Keratinocyte (primary cell): ENCODE measurements at regions not wholly inside any gene's neighbourhood (a gene's known extent, or its start where the extent isn't known, plus 50 kb on each side); places are given as distances from the start of the nearest gene placed in this dataset.

Source experiments
- DNase-seq: peaks from one replicate; pipeline ENCODE4 v3.0.0-alpha.2; 2011; ENCODE audit warnings: low read depth, missing footprints, low spot score
- FAIRE-seq: peaks from 2 replicates; lab custom pipeline; 2011; peaks lifted over from hg19 to GRCh38; lab: Jason Lieb, UNC
- H2AFZ ChIP-seq: 2 replicates; pipeline ENCODE4 v1.6.0; 2012; ENCODE audit warnings: low read length, control low read depth, inconsistent platforms; ENCODE audit not compliant: control insufficient read depth
- H3K27ac ChIP-seq: 2 replicates; pipeline ENCODE4 v1.5.1; 2011; ENCODE audit warnings: low read length; ENCODE audit not compliant: control insufficient read depth, insufficient read depth
- H3K27me3 ChIP-seq: 3 replicates; pipeline ENCODE4 v1.6.0; 2011; ENCODE audit warnings: low read length; ENCODE audit not compliant: control insufficient read depth, insufficient read depth; ENCODE audit errors: extremely low read depth
- H3K36me3 ChIP-seq, 2 experiments: 2 replicates in 1 of 2; 3 replicates in 1 of 2; pipeline ENCODE4 v1.5.1; 2011; ENCODE audit warnings: low read length in 2 of 2, mild to moderate bottlenecking in 1 of 2; ENCODE audit not compliant: control insufficient read depth in 2 of 2, insufficient read depth in 2 of 2; ENCODE audit errors: extremely low read depth in 1 of 2
- H3K4me1 ChIP-seq: 3 replicates; pipeline ENCODE4 v1.5.1; 2011; ENCODE audit warnings: low read length; ENCODE audit not compliant: control insufficient read depth, insufficient read depth; ENCODE audit errors: extremely low read depth
- H3K4me2 ChIP-seq: 3 replicates; pipeline ENCODE4 v1.6.0; 2011; ENCODE audit warnings: low read depth, low read length; ENCODE audit not compliant: control insufficient read depth, insufficient read depth; ENCODE audit errors: extremely low read depth
- H3K4me3 ChIP-seq, 3 experiments: fragments of 200-600 bp in 1 of 3; sonication (generic) in 1 of 3; 2 replicates in 2 of 3; 3 replicates in 1 of 3; pipeline ENCODE4 v1.5.1; 2011 to 2016; ENCODE audit warnings: low read length in 3 of 3, mild to moderate bottlenecking in 3 of 3, control low read depth in 2 of 3, inconsistent platforms in 1 of 3, low read depth in 1 of 3, mixed read lengths in 1 of 3, mixed run types in 1 of 3, moderate library complexity in 1 of 3; ENCODE audit not compliant: control insufficient read depth in 2 of 3, insufficient read depth in 2 of 3; ENCODE audit errors: extremely low read depth in 1 of 3
- H3K79me2 ChIP-seq: 2 replicates; pipeline ENCODE4 v1.6.0; 2012; ENCODE audit warnings: low read length; ENCODE audit not compliant: control insufficient read depth, insufficient read depth
- H3K9ac ChIP-seq: 3 replicates; pipeline ENCODE4 v1.6.0; 2011; ENCODE audit warnings: low read length; ENCODE audit not compliant: control insufficient read depth, insufficient read depth; ENCODE audit errors: extremely low read depth
- H3K9me1 ChIP-seq: 3 replicates; pipeline ENCODE4 v1.6.0; 2011; ENCODE audit warnings: low read length; ENCODE audit not compliant: control insufficient read depth, insufficient read depth; ENCODE audit errors: extremely low read depth
- H3K9me3 ChIP-seq: 2 replicates; pipeline ENCODE4 v1.5.1; 2012; ENCODE audit warnings: low read depth, low read length; ENCODE audit not compliant: control insufficient read depth
- H4K20me1 ChIP-seq: 3 replicates; pipeline ENCODE4 v1.6.0; 2011; ENCODE audit warnings: low read length; ENCODE audit not compliant: control insufficient read depth, insufficient read depth; ENCODE audit errors: extremely low read depth
- CTCF ChIP-seq, 3 experiments: IDR thresholded peaks in 1 of 3; conservative IDR thresholded peaks in 1 of 3; optimal IDR thresholded peaks in 1 of 3; 2 replicates in 2 of 3; 3 replicates in 1 of 3; pipeline versions ENCODE3 to v1.5.1; 2011; ENCODE audit warnings: low read length in 3 of 3, mild to moderate bottlenecking in 3 of 3, moderate library complexity in 2 of 3, control low read depth in 1 of 3, inconsistent platforms in 1 of 3; ENCODE audit not compliant: insufficient read depth in 2 of 3; ENCODE audit errors: extremely low read depth in 1 of 3
- EZH2 ChIP-seq: IDR thresholded peaks from one replicate; pipeline ENCODE4 v1.6.1; 2012; ENCODE audit warnings: inconsistent platforms, mild to moderate bottlenecking, low read length, moderate library complexity
- dilution Hi-C: fragments of 300-500 bp; cut with MboI; formaldehyde crosslinking; loops from one replicate; pipeline ENCODE4 v1.7.0; 2020; ENCODE audit warnings: low sequenced_read_pairs; ENCODE audit not compliant: extremely low pct_ligation_motif_present

- H3K79me2 ChIP-seq, result no peaks in the 10 kb centered on the region
Observed at GRCh38 chr3:127132876-127133275, 60.1 kb upstream of the PRR23E start.

GRCh38 chr3:127133971-127134370, 59.0 kb upstream of the PRR23E start:
- Histone ChIP-seq H3K27me3 (peaks cover 47% of the 10 kb centered on the region), H3K79me2 (no peaks in the 10 kb centered on the region), H3K9ac (no peak overlapping the region), H3K4me3 (no peak overlapping the region), H4K20me1 (no peaks in the 10 kb centered on the region), H3K36me3 (no peaks in the 10 kb centered on the region), H3K9me1 (no peaks in the 10 kb centered on the region), H3K4me1 (peaks cover 5% of the 10 kb centered on the region), H3K27ac (no peak overlapping the region), H3K4me2 (no peak overlapping the region), H2AFZ (no peak overlapping the region), H3K9me3 (no peaks in the 10 kb centered on the region)
- dilution Hi-C loops, result no loop called here
- FAIRE-seq, result no peak
- DNase-seq, result no peak
- TF ChIP-seq CTCF (optimal IDR thresholded peaks at IDR 0.05 in 1 of 3, IDR thresholded peaks at IDR 0.05 in 1 of 3, conservative IDR thresholded peaks at IDR 0.05 in 1 of 3; ENCODE audit: extremely low read depth in 1 of 3, insufficient read depth in 2 of 3, low read length in 3 of 3) (no peak), EZH2 (no peak)

More at GRCh38 chr3:127132876-127133275, 60.1 kb upstream of the PRR23E start:
- Histone ChIP-seq H3K36me3 (no peaks in the 10 kb centered on the region), H3K27ac (no peak overlapping the region), H3K27me3 (peaks cover 39% of the 10 kb centered on the region), H3K4me2 (no peak overlapping the region), H4K20me1 (no peaks in the 10 kb centered on the region), H3K4me3 (no peak overlapping the region), H3K9me1 (no peaks in the 10 kb centered on the region), H3K9ac (no peak overlapping the region), H3K4me1 (peaks cover 5% of the 10 kb centered on the region), H3K9me3 (no peaks in the 10 kb centered on the region), H2AFZ (no peak overlapping the region)
- no peak for DNase-seq
- TF ChIP-seq EZH2 (no peak), CTCF (optimal IDR thresholded peaks at IDR 0.05 in 1 of 3, IDR thresholded peaks at IDR 0.05 in 1 of 3, conservative IDR thresholded peaks at IDR 0.05 in 1 of 3; ENCODE audit: extremely low read depth in 1 of 3, insufficient read depth in 2 of 3, low read length in 3 of 3) (no peak)
- dilution Hi-C loops, result no loop called here
- no peak for FAIRE-seq
